GM12873 (cell line): ENCODE measurements at regions not wholly inside any gene's neighbourhood (a gene's known extent, or its start where the extent isn't known, plus 50 kb on each side); places are given as distances from the start of the nearest gene placed in this dataset.

ENCODE experiments used
- TF ChIP-seq, protein P1 (sequence below): IDR thresholded peaks from 2 replicates; pipeline ENCODE4 v1.5.1; 2012; ENCODE audit warnings: low read depth, mild to moderate bottlenecking, moderate library complexity, low read length, control low read depth; ENCODE audit not compliant: insufficient read depth; ENCODE audit errors: missing control alignments

DNA sequence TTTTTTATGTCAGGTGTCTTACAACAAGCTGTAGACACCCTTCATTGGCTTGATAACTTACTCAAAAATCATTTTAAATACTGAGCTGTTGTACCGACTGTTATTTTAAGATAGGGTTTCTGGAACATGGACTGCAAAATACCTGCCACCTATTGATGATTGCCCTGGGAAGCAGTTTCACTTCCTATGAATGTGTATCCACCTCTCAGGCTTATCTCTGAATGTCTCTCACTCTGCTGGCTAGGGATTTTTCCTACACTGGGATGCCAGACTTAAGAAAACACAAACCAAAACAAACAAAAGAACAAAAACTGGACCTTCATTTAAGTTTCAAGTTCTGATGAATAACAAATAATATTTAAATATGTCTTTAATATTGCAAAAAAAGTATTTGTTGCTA lies 663.7 kb downstream of the EFNB2 start:
- TF ChIP-seq, protein P1, sequence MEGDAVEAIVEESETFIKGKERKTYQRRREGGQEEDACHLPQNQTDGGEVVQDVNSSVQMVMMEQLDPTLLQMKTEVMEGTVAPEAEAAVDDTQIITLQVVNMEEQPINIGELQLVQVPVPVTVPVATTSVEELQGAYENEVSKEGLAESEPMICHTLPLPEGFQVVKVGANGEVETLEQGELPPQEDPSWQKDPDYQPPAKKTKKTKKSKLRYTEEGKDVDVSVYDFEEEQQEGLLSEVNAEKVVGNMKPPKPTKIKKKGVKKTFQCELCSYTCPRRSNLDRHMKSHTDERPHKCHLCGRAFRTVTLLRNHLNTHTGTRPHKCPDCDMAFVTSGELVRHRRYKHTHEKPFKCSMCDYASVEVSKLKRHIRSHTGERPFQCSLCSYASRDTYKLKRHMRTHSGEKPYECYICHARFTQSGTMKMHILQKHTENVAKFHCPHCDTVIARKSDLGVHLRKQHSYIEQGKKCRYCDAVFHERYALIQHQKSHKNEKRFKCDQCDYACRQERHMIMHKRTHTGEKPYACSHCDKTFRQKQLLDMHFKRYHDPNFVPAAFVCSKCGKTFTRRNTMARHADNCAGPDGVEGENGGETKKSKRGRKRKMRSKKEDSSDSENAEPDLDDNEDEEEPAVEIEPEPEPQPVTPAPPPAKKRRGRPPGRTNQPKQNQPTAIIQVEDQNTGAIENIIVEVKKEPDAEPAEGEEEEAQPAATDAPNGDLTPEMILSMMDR, result no peak

DNA sequence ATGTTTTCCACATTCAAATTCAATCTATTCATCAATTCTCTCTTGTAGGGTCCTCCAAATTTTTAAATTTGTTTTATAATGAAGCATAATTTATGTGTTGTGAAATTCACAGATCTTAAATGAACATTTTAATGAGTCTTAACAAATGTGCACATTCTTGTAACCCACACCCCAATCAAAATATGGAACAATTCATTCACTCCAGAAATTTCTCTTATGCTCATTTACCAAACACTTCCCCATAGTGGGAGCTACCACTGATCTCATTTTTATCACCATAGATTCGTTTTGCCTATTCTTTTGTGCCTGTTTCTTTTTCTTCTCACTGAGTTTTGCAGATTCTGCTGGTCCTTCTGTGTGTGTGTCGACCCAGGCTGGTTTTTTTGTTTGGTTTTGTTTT lies 664.1 kb downstream of the EFNB2 start:
- TF ChIP-seq, protein P1, result no peak

DNA sequence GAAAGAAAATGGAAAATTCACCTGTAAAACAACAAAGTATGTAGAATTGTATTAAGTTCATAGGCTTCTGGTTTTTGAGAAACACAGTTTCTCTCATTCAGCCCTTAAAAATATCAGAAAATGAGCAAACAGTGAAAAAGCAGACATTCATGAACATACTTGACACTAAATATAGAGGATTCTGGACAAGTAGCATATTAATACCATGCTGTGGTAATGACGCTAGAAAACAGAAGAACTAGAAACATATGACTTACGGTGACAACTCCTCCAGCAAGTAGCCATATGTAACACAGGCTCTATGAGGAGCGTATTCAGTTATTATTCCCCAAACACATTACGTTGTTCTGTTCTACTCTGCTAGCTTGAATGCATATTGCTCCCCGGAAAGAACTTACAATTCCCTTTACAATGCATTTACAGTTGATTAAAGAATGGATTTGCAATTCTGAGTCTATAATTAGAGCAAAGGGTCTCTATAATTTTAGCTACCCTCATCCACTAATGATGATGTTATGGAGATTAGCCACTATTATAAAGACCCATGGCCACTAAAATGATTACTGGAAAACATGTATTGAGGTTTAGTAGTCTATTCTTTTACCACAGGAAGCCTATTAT lies 672.1 kb downstream of the EFNB2 start:
- TF ChIP-seq, protein P1, result no peak

DNA sequence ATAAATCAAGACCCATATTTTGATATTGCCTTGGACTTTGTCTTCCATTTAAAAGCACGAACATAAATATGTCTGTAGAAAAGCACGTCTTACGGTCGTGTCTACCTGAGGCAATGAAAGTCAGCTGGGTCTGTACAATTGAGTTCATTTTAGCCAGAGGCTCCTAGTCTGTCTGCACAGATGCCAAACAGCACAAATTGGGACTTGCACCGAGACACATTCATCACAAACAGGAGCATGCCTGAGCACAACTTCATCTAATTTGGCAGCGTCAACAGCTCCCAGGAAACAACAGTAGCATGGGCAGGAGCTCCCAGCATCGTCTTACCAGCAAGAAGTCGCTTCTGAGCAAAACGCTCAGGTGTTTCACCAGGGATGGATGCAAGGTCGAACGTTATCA lies 687.0 kb downstream of the EFNB2 start:
- TF ChIP-seq, protein P1, result no peak

DNA sequence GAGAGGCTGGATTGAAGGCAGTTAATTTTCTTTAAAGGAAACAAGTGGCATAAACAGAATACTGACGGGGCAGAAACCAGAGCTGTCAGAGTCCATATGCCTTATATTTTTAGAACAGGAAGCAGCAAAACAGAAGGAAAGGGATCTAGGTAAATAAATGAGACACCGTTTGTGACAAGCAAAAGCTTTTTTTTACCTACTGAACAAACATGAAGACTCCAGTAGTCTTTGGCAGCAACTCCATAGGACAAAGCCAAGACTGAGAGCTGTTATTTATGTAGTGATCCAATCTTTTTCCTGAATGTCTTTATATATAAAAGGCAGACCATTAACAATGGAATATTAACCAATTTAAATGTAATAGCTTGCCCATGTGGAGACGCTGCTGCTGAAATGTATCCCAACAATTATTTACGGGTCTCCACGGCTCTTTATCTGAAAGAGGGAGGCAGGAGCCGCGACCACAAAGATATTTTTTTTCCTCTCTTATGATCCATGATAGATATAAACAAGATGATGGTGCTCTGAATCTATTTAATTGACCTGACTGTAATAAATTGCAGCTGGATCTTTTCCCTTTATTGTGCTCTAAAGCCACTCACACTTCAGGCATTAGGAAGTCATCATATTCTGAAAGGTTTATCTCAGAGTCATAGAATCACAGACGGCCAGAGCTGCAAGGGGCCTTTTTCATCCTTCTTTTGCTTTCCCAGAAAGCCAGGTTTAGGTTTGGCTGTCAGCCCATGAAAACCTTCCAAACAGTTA lies 687.8 kb downstream of the EFNB2 start:
- TF ChIP-seq, protein P1, result no peak

DNA sequence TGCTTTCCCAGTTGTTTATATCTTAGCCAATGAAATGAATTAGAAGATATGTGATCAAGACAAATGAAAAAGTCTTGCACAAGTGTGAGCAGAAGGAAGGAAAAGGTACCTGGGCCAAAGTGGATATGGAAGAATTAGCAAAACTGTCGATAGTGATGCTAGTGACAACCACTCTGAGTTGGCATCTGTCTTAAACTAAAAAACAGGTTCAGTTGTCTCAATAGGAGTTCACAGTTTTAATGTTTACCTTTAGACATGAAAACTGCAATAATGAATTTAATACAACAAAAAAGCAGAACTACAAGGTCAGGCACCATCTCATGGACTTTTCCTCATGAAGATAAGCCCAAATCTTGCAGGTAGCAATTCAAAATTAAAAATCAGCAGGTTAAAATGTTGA lies 688.5 kb downstream of the EFNB2 start:
- TF ChIP-seq, protein P1, result no peak

DNA sequence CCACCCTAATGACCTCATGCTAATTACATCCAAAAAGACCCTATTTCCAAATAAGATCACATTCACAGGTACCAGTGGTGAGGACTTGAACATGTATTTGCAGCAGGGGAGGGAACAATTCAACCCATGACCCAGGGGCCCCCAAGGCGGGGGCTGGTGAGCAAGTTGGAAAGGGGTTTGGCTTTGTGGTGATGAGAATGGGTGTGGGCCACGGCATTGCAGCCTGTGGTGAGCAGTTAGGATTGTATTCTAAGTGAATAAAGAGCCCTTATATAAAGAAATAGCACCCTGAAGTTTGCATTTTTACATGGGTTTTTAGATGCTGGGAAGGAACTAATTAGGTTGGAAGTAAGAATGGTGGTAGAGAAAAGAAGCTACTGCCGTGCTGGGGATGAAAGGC lies 694.2 kb downstream of the EFNB2 start:
- TF ChIP-seq, protein P1, result no peak
